NOMO-1 treated with DMSO at 0.1 percent for 48 hours (cell line): ENCODE measurements at regions not wholly inside any gene's neighbourhood (a gene's known extent, or its start where the extent isn't known, plus 50 kb on each side); places are given as distances from the start of the nearest gene placed in this dataset.
A peak's percentile ranks its signal among the peaks of the same experiment; 100 is the strongest.
"Not testable (repeated sequence)": the region's sequence is repeated elsewhere in the genome, so short reads cannot be mapped to it uniquely, and the experiment has no call there.

Experiments used
- DNase-seq: peaks from one replicate; lab custom pipeline; 2025; ENCODE audit not compliant: unreplicated experiment; lab: John Stamatoyannopoulos, UW

- no peak for DNase-seq
These were observed 974.3 kb downstream of the VRK1 start for GRCh38 chr14:97771340-97772045.

DNA sequence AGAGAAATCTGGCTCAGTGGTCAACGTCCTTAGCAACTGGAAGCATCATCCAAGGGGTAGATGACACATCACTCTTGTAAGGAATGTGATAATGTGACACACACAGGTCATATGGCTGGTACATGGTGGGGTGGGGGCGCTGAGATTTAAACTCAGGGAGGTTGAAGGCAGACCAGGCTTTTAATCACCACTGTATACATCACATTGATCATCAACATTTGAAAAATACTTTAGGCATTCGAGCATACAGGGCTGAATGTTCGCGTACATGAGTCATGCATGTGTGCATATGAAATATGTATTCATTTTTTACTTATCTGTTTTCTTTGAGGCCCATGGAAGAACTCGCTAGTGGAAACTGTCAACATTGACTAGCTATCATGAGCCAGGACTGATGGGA lies 976.4 kb downstream of the VRK1 start:
- DNase-seq, result no peak

DNA sequence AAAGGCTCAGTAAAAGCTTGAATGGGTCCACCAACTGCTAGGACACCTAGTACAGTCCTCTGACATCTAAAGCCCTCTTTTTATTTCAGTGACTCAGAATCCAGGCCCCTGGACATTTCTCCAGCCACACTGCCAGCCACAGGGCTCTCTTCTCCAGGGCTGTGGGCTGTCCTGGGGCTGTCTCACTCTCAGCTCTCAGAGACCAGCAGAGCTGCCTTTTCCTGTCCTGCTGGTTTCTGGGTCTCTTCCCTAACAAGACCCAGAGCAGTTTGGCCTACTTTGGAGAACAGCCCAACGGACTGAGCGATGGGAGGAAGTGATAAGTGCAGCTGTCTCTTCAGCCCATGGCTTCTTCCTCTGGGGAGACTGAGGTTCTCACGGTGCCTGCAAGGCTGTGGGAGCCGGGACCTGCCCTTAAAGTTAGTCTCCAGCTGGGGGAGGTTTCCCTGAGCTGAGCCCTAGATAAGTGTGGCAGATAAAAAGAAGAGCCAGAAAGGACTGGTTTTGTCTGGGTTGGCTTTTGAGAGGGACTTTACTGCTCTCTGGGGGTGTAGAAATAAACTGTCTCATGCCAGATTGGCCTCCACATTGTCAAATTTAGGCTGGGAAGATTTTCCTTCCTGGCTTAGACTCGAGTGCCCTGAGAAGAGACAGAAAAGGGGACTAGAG lies 979.8 kb downstream of the VRK1 start:
- no peak for DNase-seq

DNA sequence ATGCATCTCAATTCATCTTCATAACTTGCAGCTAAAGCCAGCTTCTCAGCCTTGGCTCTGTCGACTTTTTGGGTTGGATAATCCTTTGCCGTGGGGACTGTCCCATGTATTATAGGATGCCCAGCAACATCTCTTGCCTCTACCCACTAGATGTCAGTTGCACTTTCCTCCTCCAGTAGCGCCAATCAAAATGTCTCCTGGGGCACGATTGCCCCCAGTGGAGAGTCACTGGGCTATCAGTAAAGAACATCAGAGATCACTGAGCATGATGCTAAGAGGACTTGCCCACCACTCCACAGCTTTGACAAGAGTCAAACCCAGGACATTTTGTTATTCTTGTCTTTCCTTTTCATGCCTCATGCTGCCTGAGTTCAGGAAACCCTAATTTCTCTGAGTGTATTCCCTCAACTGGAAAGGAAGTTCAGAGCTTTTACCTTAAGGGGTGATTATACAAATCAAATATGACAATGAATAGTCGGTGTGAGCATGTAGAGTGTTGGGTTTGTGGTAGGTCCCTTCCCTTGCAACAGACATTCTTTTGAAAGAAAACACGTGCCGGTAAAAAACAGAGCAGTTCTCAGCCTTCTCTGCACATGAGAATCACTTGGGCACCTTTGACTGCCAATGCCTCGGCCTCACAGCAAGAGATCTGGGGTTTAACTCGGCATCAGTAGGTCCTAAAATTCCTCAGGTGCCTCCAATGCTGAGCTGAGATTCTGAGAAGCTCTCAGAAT lies 980.6 kb downstream of the VRK1 start:
- DNase-seq, result no peak

DNA sequence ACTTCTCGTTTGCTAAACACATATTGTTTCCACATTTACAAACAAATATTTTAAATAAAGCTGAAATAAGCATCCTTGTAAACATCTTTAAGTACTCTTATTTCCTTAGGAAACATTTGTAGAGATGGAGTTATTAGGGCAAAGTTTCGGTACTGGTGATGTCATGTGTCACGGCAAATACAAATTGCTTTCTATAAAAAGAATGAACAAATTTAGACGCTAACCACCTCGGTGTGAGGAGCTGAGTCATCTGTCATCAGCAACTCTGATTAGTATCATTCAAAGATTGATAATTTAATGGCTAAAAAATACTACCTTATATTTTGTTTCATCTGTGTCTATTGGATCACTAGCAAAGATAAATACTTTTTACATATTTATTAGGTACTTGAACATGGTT lies 982.0 kb downstream of the VRK1 start:
- no peak for DNase-seq

- DNase-seq, result no peak
These were observed 983.6 kb downstream of the VRK1 start for GRCh38 chr14:97780804-97781203.

DNA sequence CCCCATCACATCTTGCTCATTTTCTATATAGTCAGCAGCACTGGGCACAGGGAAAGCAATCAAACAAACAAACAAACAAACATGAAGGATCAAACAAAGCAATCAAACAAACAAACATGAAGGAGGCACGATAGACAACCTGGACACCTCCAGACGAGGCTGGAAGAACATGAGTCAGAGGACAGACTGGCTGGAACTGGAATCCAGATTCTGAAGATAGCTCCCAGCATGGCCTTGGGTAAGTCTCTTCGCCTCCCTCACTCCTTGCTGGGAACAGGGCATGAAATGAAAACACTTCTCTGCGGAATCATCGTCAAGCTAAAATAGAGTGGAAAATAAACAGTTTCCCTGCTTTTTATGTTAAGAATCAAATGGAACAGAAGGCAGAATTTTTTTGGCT lies 984.8 kb downstream of the VRK1 start:
- no peak for DNase-seq

- DNase-seq, result no peak
These were observed 985.8 kb downstream of the VRK1 start for GRCh38 chr14:97782871-97783414.

GRCh38 chr14:97785495-97785894 lies 988.3 kb downstream of the VRK1 start:
- no peak for DNase-seq

- DNase-seq, result peak; percentile 36
These were observed 991.2 kb downstream of the VRK1 start for GRCh38 chr14:97788364-97788763.

- no peak for DNase-seq
These were observed 991.8 kb downstream of the VRK1 start for GRCh38 chr14:97788846-97789526.

GRCh38 chr14:97791072-97791471 lies 993.9 kb downstream of the VRK1 start:
- DNase-seq, result no peak

DNA sequence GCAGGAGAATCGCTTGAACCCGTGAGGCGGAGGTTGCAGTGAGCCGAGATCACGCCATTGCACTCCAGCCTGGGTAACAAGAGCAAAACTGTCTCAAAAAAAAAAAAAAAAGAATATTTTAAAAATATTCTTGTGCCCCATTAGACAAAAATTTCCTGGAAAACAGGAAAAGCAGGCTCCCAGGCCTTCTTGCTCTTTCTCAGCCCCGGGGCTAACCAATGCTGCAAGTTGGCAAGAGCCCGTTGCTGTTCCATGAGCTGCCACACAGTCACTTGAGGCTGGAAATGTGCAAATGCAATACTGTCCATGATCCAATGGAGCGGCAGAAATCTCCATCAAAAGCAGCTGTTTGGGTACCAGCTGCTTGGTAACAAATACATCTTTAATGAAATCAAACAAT lies 994.7 kb downstream of the VRK1 start:
- no peak for DNase-seq

DNA sequence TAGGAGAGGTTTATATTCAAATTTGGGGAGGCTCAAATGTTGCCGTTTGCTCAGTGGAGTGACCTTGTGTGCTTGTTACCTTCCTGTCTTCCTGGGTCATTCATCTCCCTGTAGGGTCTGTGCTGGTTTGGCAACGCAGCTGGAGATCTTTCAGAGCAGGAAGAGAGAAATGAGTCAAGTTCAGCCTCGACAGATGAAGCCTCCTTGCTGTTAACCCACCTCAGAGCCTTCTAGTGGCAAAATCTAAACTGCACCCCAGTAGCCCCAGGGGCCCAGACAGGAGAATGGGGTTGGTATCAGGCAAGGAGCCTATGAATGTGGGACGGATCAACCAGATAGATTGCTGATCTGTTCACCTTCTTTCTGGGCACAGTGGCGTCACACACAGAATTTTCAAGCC lies 999.3 kb downstream of the VRK1 start:
- no peak for DNase-seq

DNA sequence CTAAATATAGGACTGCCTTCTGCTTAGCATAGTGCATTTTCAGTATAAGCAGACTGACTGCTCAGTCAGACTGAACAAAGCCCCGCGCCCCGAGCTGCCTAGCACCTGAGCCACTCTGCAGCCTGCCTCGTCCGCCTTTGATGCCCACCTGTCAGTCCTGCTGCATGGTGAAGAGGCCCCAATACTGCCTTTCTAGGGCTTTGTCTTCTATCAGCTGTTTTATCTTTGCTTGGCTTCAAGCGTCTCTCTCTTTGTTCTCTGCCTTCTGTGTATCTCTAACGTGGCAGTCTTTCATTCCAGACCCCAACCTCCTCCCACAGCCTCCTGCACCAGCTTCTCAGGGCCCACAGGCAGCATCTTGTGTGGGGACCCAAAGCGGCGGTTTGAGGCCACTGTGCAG lies 1001.0 kb downstream of the VRK1 start:
- DNase-seq, result no peak

- no peak for DNase-seq
These were observed 1005.5 kb downstream of the VRK1 start for GRCh38 chr14:97802430-97803373.

- DNase-seq, result no peak
These were observed 1006.9 kb downstream of the VRK1 start for GRCh38 chr14:97804056-97804455.

- no peak for DNase-seq
These were observed 1009.7 kb downstream of the VRK1 start for GRCh38 chr14:97806891-97807290.

DNA sequence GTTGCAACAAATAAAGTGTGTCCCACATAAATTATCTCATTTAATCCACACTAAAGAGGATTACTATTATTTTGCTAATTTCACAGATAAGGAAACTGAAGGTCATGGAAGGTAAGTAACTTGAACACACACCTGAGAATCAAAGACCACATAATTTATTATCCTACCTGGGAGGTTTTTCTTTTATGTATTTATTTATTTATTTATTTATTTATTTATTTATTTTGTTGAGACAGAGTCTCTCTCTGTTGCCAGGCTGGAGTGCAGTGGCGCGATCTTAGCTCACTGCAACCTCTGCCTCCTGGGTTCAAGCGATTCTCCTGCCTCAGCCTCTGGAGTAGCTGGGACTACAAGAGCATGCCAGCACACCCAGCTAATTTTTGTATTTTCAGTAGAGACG lies 1011.4 kb downstream of the VRK1 start:
- not testable (repeated sequence) for DNase-seq

DNA sequence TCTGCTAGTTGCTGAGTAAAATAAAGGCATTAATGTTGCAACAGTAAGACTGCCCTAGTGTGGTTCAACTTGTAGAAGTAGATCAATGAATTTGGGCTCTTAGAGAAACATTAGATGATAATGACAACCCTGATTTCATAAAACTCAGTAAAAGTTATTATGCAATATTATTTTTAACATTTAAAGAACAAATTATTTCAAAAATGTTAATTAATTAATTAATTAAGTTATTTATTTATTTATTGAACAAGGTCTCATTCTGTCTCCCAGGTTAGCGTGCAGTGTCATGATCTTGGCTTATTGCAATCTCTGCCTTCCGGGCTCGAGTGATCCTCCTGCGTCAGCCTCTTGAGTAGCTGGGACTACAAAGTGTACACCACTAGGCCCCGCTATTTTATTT lies 1016.4 kb downstream of the VRK1 start:
- no peak for DNase-seq
